ENCODE measurements at regions not wholly inside any gene's neighbourhood (a gene's known extent, or its start where the extent isn't known, plus 50 kb on each side); places are given as distances from the start of the nearest gene placed in this dataset.

DNA sequence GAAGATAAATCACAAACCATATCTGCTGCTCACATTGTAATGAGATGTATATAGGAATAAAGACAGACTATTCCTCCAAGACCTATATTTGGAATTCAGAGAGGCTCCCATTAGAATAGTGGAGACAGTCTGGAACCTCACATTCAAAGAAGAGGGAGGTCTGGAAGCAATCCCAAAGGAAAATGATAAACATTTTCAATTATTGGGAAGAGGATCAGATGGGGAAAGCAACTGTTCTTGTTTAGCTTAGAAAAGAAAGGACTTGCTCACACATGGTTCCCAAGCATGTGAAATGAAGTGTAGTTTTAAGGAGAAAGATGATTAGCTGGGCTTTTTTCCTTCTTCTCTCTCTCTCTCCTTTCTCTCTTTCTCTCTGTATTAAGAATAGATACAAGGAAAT, 193.0 kb upstream of the LMNTD1 start:
- DNase-seq (ENCODE audit: low spot score) (no peak), ATAC-seq (ENCODE audit: low FRiP score) (no peak)
- no peak for TF ChIP-seq CTCF (IDR thresholded peaks at IDR 0.05)

DNA sequence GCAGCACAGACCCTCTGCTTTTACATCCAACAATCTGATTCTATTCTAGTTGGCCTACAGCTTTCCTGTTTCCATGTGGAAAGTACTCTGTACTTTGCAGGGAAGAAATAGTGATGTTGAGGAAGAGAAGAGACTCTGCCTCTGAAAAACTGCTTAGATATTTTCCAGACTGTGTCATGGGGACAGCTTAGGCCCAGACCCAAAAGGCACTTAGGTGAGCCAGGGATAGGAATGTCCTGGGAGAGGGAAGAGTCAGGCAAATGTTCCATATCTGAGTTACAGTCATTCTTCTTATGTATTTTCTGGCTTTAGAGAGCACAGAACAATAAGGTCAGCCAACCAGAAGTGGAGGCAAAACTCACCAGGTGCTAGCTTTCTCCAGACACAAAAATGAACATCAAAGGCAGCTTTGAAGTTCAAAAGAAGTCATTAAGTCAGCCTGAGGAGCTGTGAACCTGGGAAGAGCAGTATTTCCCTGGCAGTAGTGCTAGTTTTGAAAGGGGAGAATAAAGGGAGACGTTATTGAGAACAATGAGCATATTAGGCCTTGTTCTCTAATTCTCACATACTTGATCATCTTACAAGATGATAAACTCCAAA, 199.7 kb upstream of the LMNTD1 start:
- no peak for TF ChIP-seq CTCF (IDR thresholded peaks at IDR 0.05)
- ATAC-seq (ENCODE audit: low FRiP score): no peak

DNA sequence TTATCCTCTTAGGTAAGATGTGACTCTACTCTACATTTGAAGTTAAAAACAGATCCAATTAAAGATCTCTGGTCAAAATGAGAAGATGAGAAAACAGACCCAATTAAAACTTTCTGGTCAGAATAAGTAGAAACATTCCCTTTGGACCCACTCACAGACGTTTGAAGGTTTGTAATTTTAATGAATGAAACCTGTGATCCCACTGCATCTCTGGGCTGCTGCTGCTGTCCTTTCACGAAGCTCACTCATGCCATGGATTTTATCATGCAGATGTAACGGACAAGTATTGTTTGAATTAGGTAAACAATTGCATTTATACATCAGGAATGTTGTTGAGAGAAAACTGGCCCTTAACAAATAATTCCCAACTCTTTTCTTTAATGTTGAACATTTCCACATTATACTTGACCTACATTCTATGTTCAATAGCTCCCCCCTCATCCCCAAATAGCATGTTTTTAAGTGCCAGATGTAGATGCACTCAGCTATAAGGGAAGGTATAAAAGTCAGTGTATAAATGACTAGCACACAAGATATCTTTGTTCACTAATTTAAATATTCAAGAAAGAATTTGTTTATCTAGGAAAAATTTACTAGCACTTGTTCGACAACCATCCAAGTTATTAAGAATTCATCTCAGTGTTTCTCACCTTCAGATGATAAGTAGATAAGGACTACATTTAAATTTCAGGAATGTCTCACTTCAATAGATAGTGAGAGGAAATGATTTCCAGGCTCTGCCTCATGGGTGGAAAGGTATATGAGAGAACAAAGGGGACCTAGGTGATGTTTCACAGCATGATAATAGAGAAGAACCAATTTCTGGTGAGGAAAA, 202.3 kb upstream of the LMNTD1 start:
- DNase-seq (ENCODE audit: low spot score) (no peak), ATAC-seq (ENCODE audit: low FRiP score) (no peak)
- TF ChIP-seq CTCF (IDR thresholded peaks at IDR 0.05): no peak

More for the DNA sequence above, 199.7 kb upstream of the LMNTD1 start:
- no peak for DNase-seq (ENCODE audit: low spot score)

- DNase-seq (ENCODE audit: low spot score) (no peak), ATAC-seq (ENCODE audit: low FRiP score) (no peak)
- TF ChIP-seq CTCF (IDR thresholded peaks at IDR 0.05): no peak
Observed at GRCh38 chr12:25755971-25756260, 202.6 kb upstream of the RASSF8 start.

GRCh38 chr12:25757037-25757665, 201.3 kb upstream of the RASSF8 start:
- DNase-seq (ENCODE audit: low spot score) (no peak), ATAC-seq (ENCODE audit: low FRiP score) (no peak)
- no peak for TF ChIP-seq CTCF (IDR thresholded peaks at IDR 0.05)

DNA sequence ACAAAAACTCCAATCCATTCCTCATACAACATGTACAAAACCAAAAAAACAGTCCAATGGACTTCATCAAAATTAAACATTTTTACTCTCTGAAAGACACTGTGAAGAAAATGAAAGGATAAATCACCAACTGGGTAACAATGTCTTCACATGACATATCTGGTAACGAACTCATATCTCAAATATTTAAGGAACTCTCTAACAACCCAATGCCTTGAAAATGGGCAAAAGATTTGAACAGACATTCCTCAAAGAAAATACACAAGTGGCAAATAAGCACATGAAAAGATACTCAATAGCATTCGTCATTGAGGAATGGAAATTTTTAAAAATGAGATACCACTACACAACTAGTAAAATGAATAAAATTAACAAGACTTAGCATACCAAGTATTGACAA, 198.7 kb upstream of the RASSF8 start:
- DNase-seq (ENCODE audit: low spot score) (no peak), ATAC-seq (ENCODE audit: low FRiP score) (no peak)
- no peak for TF ChIP-seq CTCF (IDR thresholded peaks at IDR 0.05)

GRCh38 chr12:25761356-25761755, 197.1 kb upstream of the RASSF8 start:
- TF ChIP-seq CTCF (IDR thresholded peaks at IDR 0.05): no peak
- no peak for ATAC-seq (ENCODE audit: low FRiP score)

More at GRCh38 chr12:25761356-25761755, 197.1 kb upstream of the RASSF8 start:
- no peak for DNase-seq (ENCODE audit: low spot score)

All from omental fat pad (tissue), 3 donors.